WERI-Rb-1 (cell line): ENCODE measurements at regions not wholly inside any gene's neighbourhood (a gene's known extent, or its start where the extent isn't known, plus 50 kb on each side); places are given as distances from the start of the nearest gene placed in this dataset.

Source experiments
- DNase-seq: peaks from one replicate; pipeline ENCODE4 v3.0.0-alpha.2; 2020
- H3K27ac ChIP-seq: fragments of 250-450 bp; sonication (Bioruptor Pico); 2 replicates; pipeline ENCODE4 v1.5.1; 2020; ENCODE audit warnings: mild to moderate bottlenecking, moderate library complexity
- H3K27me3 ChIP-seq: fragments of 250-450 bp; sonication (Bioruptor Pico); 2 replicates; pipeline ENCODE4 v1.5.1; 2021; ENCODE audit warnings: mild to moderate bottlenecking, low read depth, moderate library complexity; ENCODE audit not compliant: insufficient read depth, severe bottlenecking
- H3K36me3 ChIP-seq: fragments of 250-450 bp; sonication (Bioruptor Pico); 2 replicates; pipeline ENCODE4 v1.5.1; 2020; ENCODE audit warnings: mild to moderate bottlenecking, moderate library complexity
- H3K4me3 ChIP-seq: 2 replicates; pipeline ENCODE4 v1.5.1; 2011; ENCODE audit warnings: low read depth, mild to moderate bottlenecking, control low read depth, low read length
- H3K9me3 ChIP-seq: fragments of 250-450 bp; sonication (Bioruptor Pico); 2 replicates; pipeline ENCODE4 v1.5.1; 2021; ENCODE audit warnings: mild to moderate bottlenecking, moderate library complexity; ENCODE audit not compliant: severe bottlenecking
- CTCF ChIP-seq: IDR thresholded peaks from 2 replicates; pipeline ENCODE4 v1.5.1; 2011; ENCODE audit warnings: low read depth, mild to moderate bottlenecking, control low read depth, inconsistent platforms, low read length

- Histone ChIP-seq H3K4me3 (no peak overlapping the region), H3K27ac (no peak overlapping the region), H3K36me3 (no peaks in the 10 kb centered on the region), H3K27me3 (no peaks in the 10 kb centered on the region), H3K9me3 (no peaks in the 10 kb centered on the region)
- no peak for TF ChIP-seq CTCF
- DNase-seq = no peak
These were observed 101.8 kb upstream of the VAV3 start for GRCh38 chr1:108066808-108067207.

GRCh38 chr1:108064255-108064654, 99.3 kb upstream of the VAV3 start:
- no peaks in the 10 kb centered on the region for H3K27me3 ChIP-seq
- H3K4me3 ChIP-seq = no peak overlapping the region
- no peaks in the 10 kb centered on the region for H3K36me3 ChIP-seq
- H3K9me3 ChIP-seq = no peaks in the 10 kb centered on the region
- DNase-seq = no peak
- H3K27ac ChIP-seq = no peak overlapping the region
- no peak for TF ChIP-seq CTCF

- Histone ChIP-seq H3K27me3 (no peaks in the 10 kb centered on the region), H3K27ac (no peak overlapping the region), H3K9me3 (no peaks in the 10 kb centered on the region), H3K36me3 (no peaks in the 10 kb centered on the region), H3K4me3 (no peak overlapping the region)
- DNase-seq = no peak
- TF ChIP-seq CTCF = no peak
These were observed 98.7 kb upstream of the VAV3 start for GRCh38 chr1:108063703-108064102.

- no peak for TF ChIP-seq CTCF
- H3K27ac ChIP-seq = no peak overlapping the region
- H3K36me3 ChIP-seq = no peaks in the 10 kb centered on the region
- H3K27me3 ChIP-seq = no peaks in the 10 kb centered on the region
- no peaks in the 10 kb centered on the region for H3K9me3 ChIP-seq
- no peak for DNase-seq
- H3K4me3 ChIP-seq = no peak overlapping the region
These were observed 95.0 kb upstream of the VAV3 start for GRCh38 chr1:108059945-108060344.

GRCh38 chr1:108057541-108057940, 92.6 kb upstream of the VAV3 start:
- DNase-seq = peak; percentile 31
- no peak overlapping the region for H3K4me3 ChIP-seq

More at GRCh38 chr1:108057541-108057940, 92.6 kb upstream of the VAV3 start:
- H3K27me3 ChIP-seq = no peaks in the 10 kb centered on the region
- no peak for TF ChIP-seq CTCF
- no peaks in the 10 kb centered on the region for H3K36me3 ChIP-seq
- no peaks in the 10 kb centered on the region for H3K9me3 ChIP-seq
- no peak overlapping the region for H3K27ac ChIP-seq
